GM12878 (cell line): ENCODE measurements at regions not wholly inside any gene's neighbourhood (a gene's known extent, or its start where the extent isn't known, plus 50 kb on each side); places are given as distances from the start of the nearest gene placed in this dataset.

ENCODE experiments used
- ATAC-seq: fragments of 200-7000 bp; cut with Tn5 transposase; 3 replicates; pipeline ENCODE4 v1.9.1; 2020; ENCODE audit warnings: mild to moderate bottlenecking, moderate library complexity
- BruUV-seq: library from RNA; stranded (reverse); fragments of 400-500 nt; replicated peaks from 2 replicates; lab custom pipeline; 2021; lab: Mats Ljungman, UMichigan
- CTCF ChIA-PET: fragments of 300-600 bp; sonication (Branson Sonifier 250); formaldehyde crosslinking; extraction: SDS; loops from one replicate; lab custom pipeline; 2021; ENCODE audit warnings: inconsistent platforms; lab: Yijun Ruan, JAX
- POLR2A ChIA-PET: fragments of 350-600 bp; formaldehyde crosslinking; extraction: SDS; loops from one replicate; lab custom pipeline; 2021; ENCODE audit warnings: inconsistent platforms; lab: Charles Lee
- RAD21 ChIA-PET: fragments of 300-600 bp; sonication (Branson Sonifier 250); formaldehyde crosslinking; loops from one replicate; lab custom pipeline; 2023; ENCODE audit warnings: antibody characterized with exemption; ENCODE audit not compliant: unreplicated experiment; lab: Charles Lee
- SMC1A ChIA-PET: fragments of 300-600 bp; sonication (Branson Sonifier 250); formaldehyde crosslinking; loops from one replicate; lab custom pipeline; 2023; ENCODE audit not compliant: unreplicated experiment, uncharacterized antibody; lab: Charles Lee
- DNase-seq: peaks from one replicate; pipeline ENCODE4 v3.0.0-alpha.2; 2011; ENCODE audit warnings: low read depth, low spot score
- FAIRE-seq: peaks from 3 replicates; lab custom pipeline; 2011; peaks lifted over from hg19 to GRCh38; lab: Jason Lieb, UNC
- H2AFZ ChIP-seq: 2 replicates; pipeline ENCODE4 v1.6.0; 2011; ENCODE audit warnings: low read depth, low read length, control low read depth; ENCODE audit not compliant: control insufficient read depth
- H3K27ac ChIP-seq: 2 replicates; pipeline ENCODE4 v1.5.1; 2011; ENCODE audit warnings: control low read depth; ENCODE audit not compliant: control insufficient read depth, insufficient read depth
- H3K27me3 ChIP-seq, 2 experiments: replicated peaks in 1 of 2; 2 replicates each; pipeline versions ENCODE4 v1.6.0 to v1.6.1; 2011; ENCODE audit warnings: low read length in 1 of 2; ENCODE audit not compliant: control insufficient read depth in 2 of 2, insufficient read depth in 2 of 2
- H3K36me3 ChIP-seq, 2 experiments: 2 replicates each; pipeline ENCODE4 v1.5.1; 2011; ENCODE audit warnings: low read length in 1 of 2; ENCODE audit not compliant: control insufficient read depth in 2 of 2, insufficient read depth in 2 of 2
- H3K4me1 ChIP-seq: 2 replicates; pipeline ENCODE4 v1.6.1; 2011; ENCODE audit warnings: mild to moderate bottlenecking, low read length, moderate library complexity, mixed read lengths; ENCODE audit not compliant: control insufficient read depth, insufficient read depth
- H3K4me2 ChIP-seq: 2 replicates; pipeline ENCODE4 v1.6.0; 2011; ENCODE audit warnings: control low read depth; ENCODE audit not compliant: control insufficient read depth, insufficient read depth
- H3K4me3 ChIP-seq: fragments of 200-600 bp; sonication (generic); 2 replicates; pipeline ENCODE4 v1.5.1; 2016
- H3K79me2 ChIP-seq: 2 replicates; pipeline ENCODE4 v1.6.0; 2011; ENCODE audit warnings: low read length; ENCODE audit not compliant: control insufficient read depth, insufficient read depth
- H3K9ac ChIP-seq: 2 replicates; pipeline ENCODE4 v1.8.0; 2011; ENCODE audit warnings: low read length, control low read depth, mixed read lengths; ENCODE audit not compliant: control insufficient read depth, insufficient read depth
- H3K9me3 ChIP-seq: replicated peaks from 3 replicates; pipeline ENCODE4 v1.5.1; 2011; ENCODE audit warnings: mild to moderate bottlenecking, low read length; ENCODE audit not compliant: control insufficient read depth, insufficient read depth
- H4K20me1 ChIP-seq: 2 replicates; pipeline ENCODE4 v1.6.0; 2011; ENCODE audit not compliant: control insufficient read depth, insufficient read depth
- IRF4 ChIP-seq: IDR thresholded peaks from 2 replicates; pipeline ENCODE4 v1.6.1; 2011; ENCODE audit warnings: low read depth, low read length
- POLR2AphosphoS2 ChIP-seq: IDR thresholded peaks from 2 replicates; pipeline ENCODE4 v1.6.1; 2011; ENCODE audit warnings: low read depth, mild to moderate bottlenecking, low read length, improper control_type of control experiment, moderate library complexity
- ZNF217 ChIP-seq: fragments of 450-650 bp; IDR thresholded peaks from 2 replicates; pipeline ENCODE4 v1.6.1; 2017; ENCODE audit warnings: antibody characterized with exemption, mild to moderate bottlenecking
- WGBS: methylation state at CpG from one replicate; pipeline ENCODE4 v1.1.6; 2016; ENCODE audit warnings: low lambda C conversion rate; ENCODE audit not compliant: insufficient replicate concordance, insufficient coverage; ENCODE audit errors: missing lambda C conversion rate; 5-methylcytosine and 5-hydroxymethylcytosine counted together
- in situ Hi-C: fragments of 300-500 bp; cut with MboI; formaldehyde crosslinking; loops from 9 replicates; pipeline ENCODE4 v1.14.3; 2018; ENCODE audit warnings: mixed read lengths
- intact Hi-C: fragments of 100-400 bp; cut with micrococcal nuclease; formaldehyde crosslinking; loops from one replicate; pipeline ENCODE4 v1.14.2; 2022; ENCODE audit not compliant: unreplicated experiment
- TF ChIP-seq, protein P1 (sequence below): IDR thresholded peaks from 2 replicates; pipeline ENCODE4 v1.6.1; 2012; ENCODE audit warnings: low read depth, low read length, improper control_type of control experiment
- TF ChIP-seq, protein P2 (sequence below): IDR thresholded peaks from 2 replicates; pipeline ENCODE4 v1.6.1; 2012; ENCODE audit warnings: improper control_type of control experiment, low read depth, low read length; ENCODE audit not compliant: insufficient replicate concordance
- TF ChIP-seq, protein P3 (sequence below): IDR thresholded peaks from 2 replicates; pipeline ENCODE4 v1.6.1; 2011; ENCODE audit warnings: low read depth, low read length, improper control_type of control experiment, borderline replicate concordance

DNA sequence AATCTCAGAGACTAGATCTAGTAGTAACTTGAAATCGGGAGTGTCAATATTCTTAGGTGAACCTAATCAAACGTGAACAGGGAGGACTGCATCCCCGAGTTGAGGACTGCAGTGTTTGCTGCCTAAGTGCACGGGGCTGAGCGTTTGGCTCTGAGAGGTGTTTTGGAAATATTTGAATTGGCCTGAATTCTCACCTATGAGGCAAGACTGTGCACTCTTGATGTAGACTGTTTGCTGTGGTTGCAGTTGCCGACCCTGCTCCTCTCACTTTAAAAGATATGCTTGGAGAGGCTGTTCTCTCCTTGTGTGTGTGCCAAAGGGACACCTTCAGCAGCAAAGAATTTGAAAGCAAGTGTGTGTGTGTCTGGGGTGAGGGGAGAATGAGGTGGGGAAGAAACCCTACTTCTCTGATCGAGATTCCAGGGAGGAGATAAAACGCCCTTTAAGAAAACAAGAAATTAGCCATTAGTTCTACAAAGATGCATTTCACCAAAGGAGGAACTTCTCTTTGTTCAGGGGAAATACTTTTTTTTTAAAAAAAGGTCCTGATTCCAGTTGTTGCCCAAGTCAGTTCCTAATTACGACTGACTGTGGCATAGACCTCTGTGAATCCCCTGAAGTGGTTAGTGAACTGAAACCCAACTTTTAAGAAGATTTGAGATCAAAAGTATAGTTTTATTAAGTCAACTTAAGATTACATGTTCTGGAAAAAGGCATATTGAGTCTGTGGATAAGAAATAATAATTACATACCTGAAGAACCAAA, 106.6 kb downstream of the DYRK2 start (continued):
- TF ChIP-seq, protein P1, sequence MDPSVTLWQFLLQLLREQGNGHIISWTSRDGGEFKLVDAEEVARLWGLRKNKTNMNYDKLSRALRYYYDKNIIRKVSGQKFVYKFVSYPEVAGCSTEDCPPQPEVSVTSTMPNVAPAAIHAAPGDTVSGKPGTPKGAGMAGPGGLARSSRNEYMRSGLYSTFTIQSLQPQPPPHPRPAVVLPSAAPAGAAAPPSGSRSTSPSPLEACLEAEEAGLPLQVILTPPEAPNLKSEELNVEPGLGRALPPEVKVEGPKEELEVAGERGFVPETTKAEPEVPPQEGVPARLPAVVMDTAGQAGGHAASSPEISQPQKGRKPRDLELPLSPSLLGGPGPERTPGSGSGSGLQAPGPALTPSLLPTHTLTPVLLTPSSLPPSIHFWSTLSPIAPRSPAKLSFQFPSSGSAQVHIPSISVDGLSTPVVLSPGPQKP: no peak
- TF ChIP-seq IRF4: no peak
- TF ChIP-seq POLR2AphosphoS2: no peak

DNA sequence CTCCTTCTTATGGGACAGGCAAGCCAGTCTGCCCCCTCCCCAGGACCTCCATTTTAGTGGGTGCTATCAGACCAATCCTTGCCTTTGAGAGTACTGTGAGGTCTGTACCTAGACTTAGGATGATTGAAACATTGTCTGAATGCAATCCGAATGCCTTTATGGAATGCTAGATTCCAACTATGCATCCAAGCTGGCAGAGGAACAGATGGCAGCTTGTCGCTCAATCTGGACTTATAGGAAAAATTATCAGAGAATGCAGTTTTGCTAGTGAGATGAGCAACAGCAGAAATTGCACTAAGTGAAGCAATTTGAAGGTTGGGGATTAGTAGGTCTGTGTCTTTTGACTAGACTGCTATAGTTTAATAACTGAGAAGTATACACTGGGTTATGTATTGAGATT, 109.1 kb downstream of the DYRK2 start:
- FAIRE-seq (no peak), ATAC-seq (no peak), DNase-seq (no peak)
- Histone ChIP-seq H3K79me2 (no peaks in the 10 kb centered on the region), H2AFZ (no peak overlapping the region), H3K4me3 (no peak overlapping the region), H3K27me3 (no peaks in the 10 kb centered on the region), H3K36me3 (no peaks in the 10 kb centered on the region), H3K27ac (no peak overlapping the region), H3K4me2 (no peak overlapping the region), H4K20me1 (no peaks in the 10 kb centered on the region), H3K9me3 (no peaks in the 10 kb centered on the region; the same call in 2 of the 3 replicates), H3K9ac (no peak overlapping the region), H3K4me1 (peaks cover 20% of the 10 kb centered on the region; the same call in 1 of the 2 replicates)
- ChIA-PET POLR2A (interaction anchor here (1.0 kb wide), 1 partner anchor 9 kb away, joined by 3 read pairs; no protein-coding TSS in a partner anchor), SMC1A (no interaction called here), CTCF (no interaction called here), RAD21 (no interaction called here)
- no peak for TF ChIP-seq ZNF217
- TF ChIP-seq, protein P2, sequence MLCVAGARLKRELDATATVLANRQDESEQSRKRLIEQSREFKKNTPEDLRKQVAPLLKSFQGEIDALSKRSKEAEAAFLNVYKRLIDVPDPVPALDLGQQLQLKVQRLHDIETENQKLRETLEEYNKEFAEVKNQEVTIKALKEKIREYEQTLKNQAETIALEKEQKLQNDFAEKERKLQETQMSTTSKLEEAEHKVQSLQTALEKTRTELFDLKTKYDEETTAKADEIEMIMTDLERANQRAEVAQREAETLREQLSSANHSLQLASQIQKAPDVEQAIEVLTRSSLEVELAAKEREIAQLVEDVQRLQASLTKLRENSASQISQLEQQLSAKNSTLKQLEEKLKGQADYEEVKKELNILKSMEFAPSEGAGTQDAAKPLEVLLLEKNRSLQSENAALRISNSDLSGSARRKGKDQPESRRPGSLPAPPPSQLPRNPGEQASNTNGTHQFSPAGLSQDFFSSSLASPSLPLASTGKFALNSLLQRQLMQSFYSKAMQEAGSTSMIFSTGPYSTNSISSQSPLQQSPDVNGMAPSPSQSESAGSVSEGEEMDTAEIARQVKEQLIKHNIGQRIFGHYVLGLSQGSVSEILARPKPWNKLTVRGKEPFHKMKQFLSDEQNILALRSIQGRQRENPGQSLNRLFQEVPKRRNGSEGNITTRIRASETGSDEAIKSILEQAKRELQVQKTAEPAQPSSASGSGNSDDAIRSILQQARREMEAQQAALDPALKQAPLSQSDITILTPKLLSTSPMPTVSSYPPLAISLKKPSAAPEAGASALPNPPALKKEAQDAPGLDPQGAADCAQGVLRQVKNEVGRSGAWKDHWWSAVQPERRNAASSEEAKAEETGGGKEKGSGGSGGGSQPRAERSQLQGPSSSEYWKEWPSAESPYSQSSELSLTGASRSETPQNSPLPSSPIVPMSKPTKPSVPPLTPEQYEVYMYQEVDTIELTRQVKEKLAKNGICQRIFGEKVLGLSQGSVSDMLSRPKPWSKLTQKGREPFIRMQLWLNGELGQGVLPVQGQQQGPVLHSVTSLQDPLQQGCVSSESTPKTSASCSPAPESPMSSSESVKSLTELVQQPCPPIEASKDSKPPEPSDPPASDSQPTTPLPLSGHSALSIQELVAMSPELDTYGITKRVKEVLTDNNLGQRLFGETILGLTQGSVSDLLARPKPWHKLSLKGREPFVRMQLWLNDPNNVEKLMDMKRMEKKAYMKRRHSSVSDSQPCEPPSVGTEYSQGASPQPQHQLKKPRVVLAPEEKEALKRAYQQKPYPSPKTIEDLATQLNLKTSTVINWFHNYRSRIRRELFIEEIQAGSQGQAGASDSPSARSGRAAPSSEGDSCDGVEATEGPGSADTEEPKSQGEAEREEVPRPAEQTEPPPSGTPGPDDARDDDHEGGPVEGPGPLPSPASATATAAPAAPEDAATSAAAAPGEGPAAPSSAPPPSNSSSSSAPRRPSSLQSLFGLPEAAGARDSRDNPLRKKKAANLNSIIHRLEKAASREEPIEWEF: no peak
- TF ChIP-seq, protein P3, sequence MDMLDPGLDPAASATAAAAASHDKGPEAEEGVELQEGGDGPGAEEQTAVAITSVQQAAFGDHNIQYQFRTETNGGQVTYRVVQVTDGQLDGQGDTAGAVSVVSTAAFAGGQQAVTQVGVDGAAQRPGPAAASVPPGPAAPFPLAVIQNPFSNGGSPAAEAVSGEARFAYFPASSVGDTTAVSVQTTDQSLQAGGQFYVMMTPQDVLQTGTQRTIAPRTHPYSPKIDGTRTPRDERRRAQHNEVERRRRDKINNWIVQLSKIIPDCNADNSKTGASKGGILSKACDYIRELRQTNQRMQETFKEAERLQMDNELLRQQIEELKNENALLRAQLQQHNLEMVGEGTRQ: no peak
- no TSS peak for BruUV-seq
- intact Hi-C loops: loop anchor here (5.0 kb wide), 1 partner anchor 60 kb away; no protein-coding TSS in a partner anchor
- WGBS: 66% methylated on average over 2 of the region's 2 CpGs
- in situ Hi-C loops: no loop called here
